ENCODE measurements at regions not wholly inside any gene's neighbourhood (a gene's known extent, or its start where the extent isn't known, plus 50 kb on each side); places are given as distances from the start of the nearest gene placed in this dataset.
"Not testable (repeated sequence)": the region's sequence is repeated elsewhere in the genome, so short reads cannot be mapped to it uniquely, and the experiment has no call there.

GRCh38 chr9:73095425-73095824 lies 56.2 kb upstream of the ANXA1 start:
- H3K4me1 Mint-ChIP-seq (ENCODE audit: low read depth), result no peaks in the 10 kb centered on the region
- H3K27ac Mint-ChIP-seq, result no peak overlapping the region
- no peaks in the 10 kb centered on the region for H3K36me3 Mint-ChIP-seq (ENCODE audit: low read depth)
- intact Hi-C loops (cut with micrococcal nuclease), result no loop called here
- no peaks in the 10 kb centered on the region for H3K9me3 Mint-ChIP-seq
- no peaks in the 10 kb centered on the region for H3K27me3 Mint-ChIP-seq
- no peak overlapping the region for H3K4me3 Mint-ChIP-seq

- H3K9me3 Mint-ChIP-seq, result no peaks in the 10 kb centered on the region
- intact Hi-C loops (cut with micrococcal nuclease), result no loop called here
- no peaks in the 10 kb centered on the region for H3K36me3 Mint-ChIP-seq (ENCODE audit: low read depth)
- peak overlapping the region; percentile 50 for H3K4me3 Mint-ChIP-seq
- H3K27me3 Mint-ChIP-seq, result no peaks in the 10 kb centered on the region
- no peak overlapping the region for H3K27ac Mint-ChIP-seq
- no peaks in the 10 kb centered on the region for H3K4me1 Mint-ChIP-seq (ENCODE audit: low read depth)
These were observed 57.8 kb upstream of the ANXA1 start for GRCh38 chr9:73093740-73094379.

- Mint-ChIP-seq H3K4me3 (no peak overlapping the region), H3K4me1 (ENCODE audit: low read depth) (no peaks in the 10 kb centered on the region), H3K36me3 (ENCODE audit: low read depth) (no peaks in the 10 kb centered on the region), H3K27ac (no peak overlapping the region), H3K27me3 (no peaks in the 10 kb centered on the region), H3K9me3 (no peaks in the 10 kb centered on the region)
- intact Hi-C loops (cut with micrococcal nuclease), result no loop called here
These were observed 58.5 kb upstream of the ANXA1 start for GRCh38 chr9:73093016-73093739.

- intact Hi-C loops (cut with micrococcal nuclease), result no loop called here
- Mint-ChIP-seq H3K27ac (no peak overlapping the region), H3K9me3 (no peaks in the 10 kb centered on the region), H3K27me3 (no peaks in the 10 kb centered on the region), H3K4me3 (no peak overlapping the region), H3K4me1 (ENCODE audit: low read depth) (no peaks in the 10 kb centered on the region), H3K36me3 (ENCODE audit: low read depth) (no peaks in the 10 kb centered on the region)
These were observed 59.8 kb upstream of the ANXA1 start for GRCh38 chr9:73091909-73092308.

- Mint-ChIP-seq H3K4me1 (ENCODE audit: low read depth) (no peaks in the 10 kb centered on the region), H3K36me3 (ENCODE audit: low read depth) (no peaks in the 10 kb centered on the region), H3K4me3 (no peak overlapping the region), H3K27ac (no peak overlapping the region), H3K27me3 (no peaks in the 10 kb centered on the region), H3K9me3 (no peaks in the 10 kb centered on the region)
- intact Hi-C loops (cut with micrococcal nuclease), result no loop called here
These were observed 61.5 kb upstream of the ANXA1 start for GRCh38 chr9:73090214-73090613.

- H3K4me3 Mint-ChIP-seq, result no peak overlapping the region
- intact Hi-C loops (cut with micrococcal nuclease), result loop anchor here (10.0 kb wide), 1 partner anchor 815 kb away; no protein-coding TSS in a partner anchor
These were observed 62.2 kb upstream of the ANXA1 start for GRCh38 chr9:73089304-73089985.

GRCh38 chr9:73087876-73088275 lies 63.8 kb upstream of the ANXA1 start:
- intact Hi-C loops (cut with micrococcal nuclease), result loop anchor here (10.0 kb wide), 1 partner anchor 813 kb away; no protein-coding TSS in a partner anchor
- not testable (repeated sequence) for H3K36me3 Mint-ChIP-seq (ENCODE audit: low read depth); H3K27ac Mint-ChIP-seq; H3K4me3 Mint-ChIP-seq; H3K9me3 Mint-ChIP-seq; H3K27me3 Mint-ChIP-seq; H3K4me1 Mint-ChIP-seq (ENCODE audit: low read depth)

More at GRCh38 chr9:73089304-73089985, 62.2 kb upstream of the ANXA1 start:
- Mint-ChIP-seq H3K27ac (no peak overlapping the region), H3K9me3 (no peaks in the 10 kb centered on the region), H3K36me3 (ENCODE audit: low read depth) (no peaks in the 10 kb centered on the region), H3K4me1 (ENCODE audit: low read depth) (no peaks in the 10 kb centered on the region), H3K27me3 (no peaks in the 10 kb centered on the region)

- Mint-ChIP-seq H3K27ac (no peak overlapping the region), H3K36me3 (ENCODE audit: low read depth) (no peaks in the 10 kb centered on the region), H3K9me3 (no peaks in the 10 kb centered on the region), H3K27me3 (no peaks in the 10 kb centered on the region), H3K4me1 (ENCODE audit: low read depth) (no peaks in the 10 kb centered on the region), H3K4me3 (no peak overlapping the region)
- intact Hi-C loops (cut with micrococcal nuclease), result loop anchor here (5.0 to 10.0 kb wide), 3 partner anchors 211 to 1046 kb away; no protein-coding TSS in a partner anchor
These were observed 68.1 kb upstream of the ANXA1 start for GRCh38 chr9:73083519-73083918.

- no peaks in the 10 kb centered on the region for H3K36me3 Mint-ChIP-seq (ENCODE audit: low read depth)
- intact Hi-C loops (cut with micrococcal nuclease), result loop anchor here (1.0 to 10.0 kb wide), 4 partner anchors 210 to 1045 kb away; no protein-coding TSS in a partner anchor
- H3K27me3 Mint-ChIP-seq, result no peaks in the 10 kb centered on the region
- no peaks in the 10 kb centered on the region for H3K9me3 Mint-ChIP-seq
- no peaks in the 10 kb centered on the region for H3K4me1 Mint-ChIP-seq (ENCODE audit: low read depth)
- H3K4me3 Mint-ChIP-seq, result no peak overlapping the region
- no peak overlapping the region for H3K27ac Mint-ChIP-seq
These were observed 69.5 kb upstream of the ANXA1 start for GRCh38 chr9:73081979-73082657.

- intact Hi-C loops (cut with micrococcal nuclease), result loop anchor here (5.0 to 10.0 kb wide), 3 partner anchors 208 to 1043 kb away; no protein-coding TSS in a partner anchor
- Mint-ChIP-seq H3K4me1 (ENCODE audit: low read depth) (no peaks in the 10 kb centered on the region), H3K4me3 (no peak overlapping the region), H3K27me3 (no peaks in the 10 kb centered on the region), H3K9me3 (no peaks in the 10 kb centered on the region), H3K27ac (no peak overlapping the region), H3K36me3 (ENCODE audit: low read depth) (no peaks in the 10 kb centered on the region)
These were observed 71.5 kb upstream of the ANXA1 start for GRCh38 chr9:73080110-73080694.

GRCh38 chr9:73079326-73079725 lies 72.3 kb upstream of the ANXA1 start:
- no peaks in the 10 kb centered on the region for H3K9me3 Mint-ChIP-seq
- no peak overlapping the region for H3K4me3 Mint-ChIP-seq
- no peaks in the 10 kb centered on the region for H3K27me3 Mint-ChIP-seq
- no peaks in the 10 kb centered on the region for H3K36me3 Mint-ChIP-seq (ENCODE audit: low read depth)
- intact Hi-C loops (cut with micrococcal nuclease), result no loop called here
- no peaks in the 10 kb centered on the region for H3K4me1 Mint-ChIP-seq (ENCODE audit: low read depth)
- H3K27ac Mint-ChIP-seq, result no peak overlapping the region

- H3K27ac Mint-ChIP-seq, result no peak overlapping the region
- intact Hi-C loops (cut with micrococcal nuclease), result no loop called here
These were observed 74.0 kb upstream of the ANXA1 start for GRCh38 chr9:73077625-73078030.

GRCh38 chr9:73076970-73077369 lies 74.7 kb upstream of the ANXA1 start:
- H3K36me3 Mint-ChIP-seq (ENCODE audit: low read depth), result no peaks in the 10 kb centered on the region
- no peaks in the 10 kb centered on the region for H3K4me1 Mint-ChIP-seq (ENCODE audit: low read depth)
- H3K27ac Mint-ChIP-seq, result no peak overlapping the region
- intact Hi-C loops (cut with micrococcal nuclease), result no loop called here
- no peaks in the 10 kb centered on the region for H3K9me3 Mint-ChIP-seq
- H3K27me3 Mint-ChIP-seq, result no peaks in the 10 kb centered on the region
- H3K4me3 Mint-ChIP-seq, result no peak overlapping the region

More at GRCh38 chr9:73077625-73078030, 74.0 kb upstream of the ANXA1 start:
- Mint-ChIP-seq H3K36me3 (ENCODE audit: low read depth) (no peaks in the 10 kb centered on the region), H3K4me3 (no peak overlapping the region), H3K9me3 (no peaks in the 10 kb centered on the region), H3K27me3 (no peaks in the 10 kb centered on the region), H3K4me1 (ENCODE audit: low read depth) (no peaks in the 10 kb centered on the region)
